Progenitor cell of endocrine pancreas (in vitro differentiated cells): ENCODE measurements at regions not wholly inside any gene's neighbourhood (a gene's known extent, or its start where the extent isn't known, plus 50 kb on each side); places are given as distances from the start of the nearest gene placed in this dataset.

Experiments
- DNase-seq: peaks from one replicate; pipeline ENCODE4 v3.0.0; 2021; ENCODE audit warnings: low spot score; ENCODE audit not compliant: unreplicated experiment
- H3K27ac Mint-ChIP-seq: 2 replicates; pipeline ENCODE4 v1.8.0; 2021; ENCODE audit warnings: mild to moderate bottlenecking, moderate library complexity, mixed read lengths
- H3K27me3 Mint-ChIP-seq: 2 replicates; pipeline ENCODE4 v1.8.0; 2021; ENCODE audit warnings: mixed read lengths
- H3K36me3 Mint-ChIP-seq: 2 replicates; pipeline ENCODE4 v1.8.0; 2022; ENCODE audit warnings: mixed read lengths; ENCODE audit not compliant: insufficient read depth
- H3K4me1 Mint-ChIP-seq: 2 replicates; pipeline ENCODE4 v1.8.0; 2021; ENCODE audit warnings: low read depth, mixed read lengths
- H3K4me3 Mint-ChIP-seq: 2 replicates; pipeline ENCODE4 v1.8.0; 2021; ENCODE audit warnings: low read depth, mild to moderate bottlenecking, moderate library complexity, mixed read lengths
- H3K9me3 Mint-ChIP-seq: 2 replicates; pipeline ENCODE4 v1.8.0; 2021; ENCODE audit warnings: low read depth, mixed read lengths
- CTCF ChIP-seq: fragments of 200-600 bp; sonication (generic); IDR thresholded peaks from one replicate; pipeline ENCODE4 v1.5.0; 2021; ENCODE audit warnings: antibody characterized with exemption, mild to moderate bottlenecking; ENCODE audit not compliant: unreplicated experiment

- Mint-ChIP-seq H3K4me1 (peaks cover 7% of the 10 kb centered on the region), H3K4me3 (no peak overlapping the region), H3K27me3 (no peaks in the 10 kb centered on the region), H3K27ac (no peak overlapping the region), H3K9me3 (no peaks in the 10 kb centered on the region), H3K36me3 (no peaks in the 10 kb centered on the region)
- DNase-seq = no peak
- no peak for TF ChIP-seq CTCF
These were observed 276.0 kb downstream of the C4orf33 start for GRCh38 chr4:129371926-129372325.

GRCh38 chr4:129377131-129377845 lies 281.3 kb downstream of the C4orf33 start:
- Mint-ChIP-seq H3K27ac (no peak overlapping the region), H3K36me3 (no peaks in the 10 kb centered on the region), H3K4me1 (peaks cover 3% of the 10 kb centered on the region), H3K9me3 (no peaks in the 10 kb centered on the region), H3K4me3 (no peak overlapping the region), H3K27me3 (no peaks in the 10 kb centered on the region)
- TF ChIP-seq CTCF = no peak
- no peak for DNase-seq

GRCh38 chr4:129378364-129378763 lies 282.4 kb downstream of the C4orf33 start:
- Mint-ChIP-seq H3K4me3 (no peak overlapping the region), H3K4me1 (peaks cover 3% of the 10 kb centered on the region)

GRCh38 chr4:129379429-129379828 lies 283.5 kb downstream of the C4orf33 start:
- DNase-seq = no peak
- no peak overlapping the region for H3K27ac Mint-ChIP-seq
- H3K4me1 Mint-ChIP-seq = peaks cover 3% of the 10 kb centered on the region
- no peaks in the 10 kb centered on the region for H3K36me3 Mint-ChIP-seq
- H3K9me3 Mint-ChIP-seq = no peaks in the 10 kb centered on the region
- no peak for TF ChIP-seq CTCF
- no peaks in the 10 kb centered on the region for H3K27me3 Mint-ChIP-seq
- no peak overlapping the region for H3K4me3 Mint-ChIP-seq

More at GRCh38 chr4:129378364-129378763, 282.4 kb downstream of the C4orf33 start:
- Mint-ChIP-seq H3K36me3 (no peaks in the 10 kb centered on the region), H3K27me3 (no peaks in the 10 kb centered on the region), H3K27ac (no peak overlapping the region), H3K9me3 (no peaks in the 10 kb centered on the region)
- DNase-seq = no peak
- TF ChIP-seq CTCF = no peak

- Mint-ChIP-seq H3K9me3 (no peaks in the 10 kb centered on the region), H3K4me3 (no peak overlapping the region), H3K27ac (no peak overlapping the region), H3K4me1 (no peaks in the 10 kb centered on the region), H3K36me3 (no peaks in the 10 kb centered on the region), H3K27me3 (no peaks in the 10 kb centered on the region)
- DNase-seq = no peak
- no peak for TF ChIP-seq CTCF
These were observed 289.0 kb downstream of the C4orf33 start for GRCh38 chr4:129384974-129385373.
